Endothelial cell (in vitro differentiated cells): ENCODE measurements at regions not wholly inside any gene's neighbourhood (a gene's known extent, or its start where the extent isn't known, plus 50 kb on each side); places are given as distances from the start of the nearest gene placed in this dataset.

ENCODE experiments used
- DNase-seq: peaks from one replicate; pipeline ENCODE4 v3.0.0; 2021; ENCODE audit warnings: low spot score
- H3K27ac Mint-ChIP-seq: one replicate; pipeline ENCODE4 v1.8.0; 2021; ENCODE audit warnings: mixed read lengths, inconsistent platforms; ENCODE audit not compliant: unreplicated experiment
- H3K27me3 Mint-ChIP-seq: one replicate; pipeline ENCODE4 v1.8.0; 2021; ENCODE audit warnings: mild to moderate bottlenecking, moderate library complexity, mixed read lengths, inconsistent platforms; ENCODE audit not compliant: unreplicated experiment
- H3K36me3 Mint-ChIP-seq: one replicate; pipeline ENCODE4 v1.8.0; 2021; ENCODE audit warnings: mild to moderate bottlenecking, low read depth, mixed read lengths, inconsistent platforms; ENCODE audit not compliant: unreplicated experiment
- H3K4me1 Mint-ChIP-seq: one replicate; pipeline ENCODE4 v1.8.0; 2021; ENCODE audit warnings: mild to moderate bottlenecking, mixed read lengths, inconsistent platforms; ENCODE audit not compliant: unreplicated experiment
- H3K4me3 Mint-ChIP-seq: one replicate; pipeline ENCODE4 v1.8.0; 2021; ENCODE audit warnings: mild to moderate bottlenecking, mixed read lengths, inconsistent platforms; ENCODE audit not compliant: unreplicated experiment
- H3K9me3 Mint-ChIP-seq: one replicate; pipeline ENCODE4 v1.8.0; 2021; ENCODE audit warnings: mixed read lengths, inconsistent platforms; ENCODE audit not compliant: unreplicated experiment
- CTCF ChIP-seq: fragments of 200-600 bp; sonication (generic); IDR thresholded peaks from one replicate; pipeline ENCODE4 v1.5.0; 2021; ENCODE audit warnings: antibody characterized with exemption; ENCODE audit not compliant: unreplicated experiment

- Mint-ChIP-seq H3K9me3 (no peaks in the 10 kb centered on the region), H3K4me1 (peaks cover 38% of the 10 kb centered on the region), H3K4me3 (no peak overlapping the region), H3K27me3 (peaks cover 1% of the 10 kb centered on the region), H3K27ac (peak overlapping the region; percentile 12), H3K36me3 (no peaks in the 10 kb centered on the region)
- TF ChIP-seq CTCF: no peak
- no peak for DNase-seq
These were observed 54.9 kb upstream of the C5orf46 start for GRCh38 chr5:147961208-147961749.

- Mint-ChIP-seq H3K27ac (no peak overlapping the region), H3K27me3 (no peaks in the 10 kb centered on the region), H3K4me3 (no peak overlapping the region), H3K36me3 (no peaks in the 10 kb centered on the region), H3K4me1 (peaks cover 19% of the 10 kb centered on the region), H3K9me3 (no peaks in the 10 kb centered on the region)
- no peak for DNase-seq
- no peak for TF ChIP-seq CTCF
These were observed 51.6 kb upstream of the C5orf46 start for GRCh38 chr5:147957901-147958300.

GRCh38 chr5:147956842-147957223, 50.5 kb upstream of the C5orf46 start:
- Mint-ChIP-seq H3K9me3 (no peaks in the 10 kb centered on the region), H3K36me3 (no peaks in the 10 kb centered on the region)

GRCh38 chr5:147956064-147956841, 49.9 kb upstream of the C5orf46 start:
- H3K9me3 Mint-ChIP-seq: no peaks in the 10 kb centered on the region
- no peak overlapping the region for H3K27ac Mint-ChIP-seq
- no peak overlapping the region for H3K4me3 Mint-ChIP-seq
- no peak for DNase-seq
- peaks cover 8% of the 10 kb centered on the region for H3K4me1 Mint-ChIP-seq
- no peak for TF ChIP-seq CTCF
- H3K27me3 Mint-ChIP-seq: no peaks in the 10 kb centered on the region
- no peaks in the 10 kb centered on the region for H3K36me3 Mint-ChIP-seq

More at GRCh38 chr5:147956842-147957223, 50.5 kb upstream of the C5orf46 start:
- Mint-ChIP-seq H3K27ac (no peak overlapping the region), H3K4me3 (no peak overlapping the region), H3K4me1 (peaks cover 14% of the 10 kb centered on the region), H3K27me3 (no peaks in the 10 kb centered on the region)
- no peak for DNase-seq
- TF ChIP-seq CTCF: no peak
